ENCODE measurements at regions not wholly inside any gene's neighbourhood (a gene's known extent, or its start where the extent isn't known, plus 50 kb on each side); places are given as distances from the start of the nearest gene placed in this dataset.

DNA sequence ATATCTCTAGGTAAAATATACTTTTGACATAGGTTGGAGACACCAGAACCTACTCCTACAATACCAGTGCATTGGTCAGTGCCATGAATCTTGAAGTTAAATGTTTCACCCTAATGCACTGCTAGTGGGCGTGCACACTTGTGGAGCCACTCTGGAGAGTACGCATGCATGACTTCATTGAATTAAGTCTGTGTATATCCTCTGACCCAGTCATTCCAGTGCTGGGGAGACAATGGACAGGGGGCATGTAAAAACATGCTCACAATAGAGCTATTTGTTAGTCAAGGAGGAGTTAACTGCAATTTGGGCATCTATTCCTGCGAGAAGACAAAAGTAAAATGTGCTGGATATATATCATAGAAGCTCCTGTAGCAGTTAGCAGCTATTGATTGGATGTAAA is 335.4 kb upstream of the NCAM1 start:
- no peaks in the 10 kb centered on the region for H3K36me3 Mint-ChIP-seq
- ChIA-PET CTCF (no interaction called here), POLR2A (no interaction called here)
- H3K9me3 Mint-ChIP-seq: peaks cover 0 to 6% (median 0%) of the 10 kb centered on the region in 11 donors
- H3K4me1 Mint-ChIP-seq: peaks cover 0 to 4% (median 0%) of the 10 kb centered on the region in 7 donors
- no peaks in the 10 kb centered on the region for H3K27me3 ChIP-seq (ENCODE audit: control insufficient read depth in 2 of 2, insufficient read depth in 2 of 2, low read length in 2 of 2)
- ATAC-seq (no peak), DNase-seq (no peak)
- H3K4me1 ChIP-seq (ENCODE audit: control insufficient read depth in 2 of 2, insufficient read depth in 2 of 2, low read length in 2 of 2): no peaks in the 10 kb centered on the region
- no peaks in the 10 kb centered on the region for H3K9me3 ChIP-seq (ENCODE audit: control insufficient read depth in 2 of 3, low read length in 3 of 3)
- H3K27me3 Mint-ChIP-seq: peaks cover 0 to 25% (median 14%) of the 10 kb centered on the region in 5 donors
- no peak overlapping the region for H3K4me3 Mint-ChIP-seq
- no peaks in the 10 kb centered on the region for H3K36me3 ChIP-seq (ENCODE audit: control insufficient read depth in 2 of 3, insufficient read depth in 3 of 3, low read length in 3 of 3)
- H3K27ac Mint-ChIP-seq: no peak overlapping the region
- H3K27ac ChIP-seq (ENCODE audit: low read depth, low read length): no peak overlapping the region
- H3K4me3 ChIP-seq (ENCODE audit: low read length): no peak overlapping the region
- intact Hi-C loops (cut with micrococcal nuclease): no loop called here

DNA sequence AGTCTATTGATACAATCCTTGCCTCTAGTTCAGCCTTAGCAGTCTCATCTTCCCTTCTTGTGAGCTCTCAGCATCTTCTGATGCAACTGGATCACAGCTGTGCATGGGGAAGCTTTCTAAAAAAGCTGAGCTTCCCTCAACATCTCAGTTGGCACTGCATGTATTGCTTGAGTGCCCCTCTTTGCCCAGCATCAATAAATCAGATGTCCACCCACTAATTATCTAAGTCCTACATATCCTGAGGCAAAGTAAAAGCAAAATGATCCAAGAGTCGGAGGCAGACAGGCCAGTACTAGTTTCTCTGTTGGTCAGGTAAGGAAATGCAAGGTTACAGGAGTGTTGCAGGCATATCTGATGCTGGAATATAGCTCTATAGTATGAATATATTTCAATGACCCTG is 334.5 kb upstream of the NCAM1 start:
- no peaks in the 10 kb centered on the region for H3K36me3 Mint-ChIP-seq
- intact Hi-C loops (cut with micrococcal nuclease): no loop called here
- CTCF ChIA-PET: no interaction called here
- no peaks in the 10 kb centered on the region for H3K27me3 ChIP-seq (ENCODE audit: control insufficient read depth in 2 of 2, insufficient read depth in 2 of 2, low read length in 2 of 2)
- H3K27ac Mint-ChIP-seq: no peak overlapping the region
- peaks cover 0 to 6% (median 0%) of the 10 kb centered on the region in 11 donors for H3K9me3 Mint-ChIP-seq
- DNase-seq (no peak), ATAC-seq (no peak)
- H3K4me1 Mint-ChIP-seq: peaks cover 0 to 3% (median 0%) of the 10 kb centered on the region in 7 donors
- H3K4me3 ChIP-seq (ENCODE audit: low read length): no peak overlapping the region
- no peaks in the 10 kb centered on the region for H3K36me3 ChIP-seq (ENCODE audit: control insufficient read depth in 2 of 3, insufficient read depth in 3 of 3, low read length in 3 of 3)
- no peaks in the 10 kb centered on the region for H3K4me1 ChIP-seq (ENCODE audit: control insufficient read depth in 2 of 2, insufficient read depth in 2 of 2, low read length in 2 of 2)
- H3K4me3 Mint-ChIP-seq: no peak overlapping the region
- H3K27me3 Mint-ChIP-seq: peaks cover 4 to 30% (median 14%) of the 10 kb centered on the region in 5 donors
- no peak overlapping the region for H3K27ac ChIP-seq (ENCODE audit: low read depth, low read length)
- POLR2A ChIA-PET: no interaction called here
- no peaks in the 10 kb centered on the region for H3K9me3 ChIP-seq (ENCODE audit: control insufficient read depth in 2 of 3, low read length in 3 of 3)

GRCh38 chr11:112627588-112628045 is 333.6 kb upstream of the NCAM1 start:
- CTCF ChIA-PET: no interaction called here
- H3K36me3 Mint-ChIP-seq: no peaks in the 10 kb centered on the region
- peaks cover 5 to 28% (median 17%) of the 10 kb centered on the region in 5 donors for H3K27me3 Mint-ChIP-seq
- DNase-seq (no peak), ATAC-seq (no peak)
- intact Hi-C loops (cut with micrococcal nuclease): no loop called here
- Histone ChIP-seq H3K27ac (ENCODE audit: low read depth, low read length) (no peak overlapping the region), H3K4me3 (ENCODE audit: low read length) (no peak overlapping the region), H3K27me3 (ENCODE audit: control insufficient read depth in 2 of 2, insufficient read depth in 2 of 2, low read length in 2 of 2) (no peaks in the 10 kb centered on the region), H3K36me3 (ENCODE audit: control insufficient read depth in 2 of 3, insufficient read depth in 3 of 3, low read length in 3 of 3) (no peaks in the 10 kb centered on the region), H3K4me1 (ENCODE audit: control insufficient read depth in 2 of 2, insufficient read depth in 2 of 2, low read length in 2 of 2) (no peaks in the 10 kb centered on the region), H3K9me3 (ENCODE audit: control insufficient read depth in 2 of 3, low read length in 3 of 3) (no peaks in the 10 kb centered on the region)
- no peak overlapping the region for H3K4me3 Mint-ChIP-seq
- peaks cover 0 to 3% (median 0%) of the 10 kb centered on the region in 7 donors for H3K4me1 Mint-ChIP-seq
- POLR2A ChIA-PET: no interaction called here
- H3K9me3 Mint-ChIP-seq: no peaks in the 10 kb centered on the region
- no peak overlapping the region for H3K27ac Mint-ChIP-seq

GRCh38 chr11:112628676-112629075 is 332.5 kb upstream of the NCAM1 start:
- Mint-ChIP-seq H3K36me3 (no peaks in the 10 kb centered on the region), H3K4me3 (no peak overlapping the region), H3K4me1 (peaks cover 0 to 3% (median 0%) of the 10 kb centered on the region in 7 donors), H3K27ac (no peak overlapping the region), H3K9me3 (no peaks in the 10 kb centered on the region), H3K27me3 (peaks cover 5 to 35% (median 25%) of the 10 kb centered on the region in 5 donors)
- Histone ChIP-seq H3K27ac (ENCODE audit: low read depth, low read length) (no peak overlapping the region), H3K9me3 (ENCODE audit: control insufficient read depth in 2 of 3, low read length in 3 of 3) (no peaks in the 10 kb centered on the region), H3K27me3 (ENCODE audit: control insufficient read depth in 2 of 2, insufficient read depth in 2 of 2, low read length in 2 of 2) (no peaks in the 10 kb centered on the region), H3K4me1 (ENCODE audit: control insufficient read depth in 2 of 2, insufficient read depth in 2 of 2, low read length in 2 of 2) (no peaks in the 10 kb centered on the region), H3K4me3 (ENCODE audit: low read length) (no peak overlapping the region), H3K36me3 (ENCODE audit: control insufficient read depth in 2 of 3, insufficient read depth in 3 of 3, low read length in 3 of 3) (no peaks in the 10 kb centered on the region)
- ChIA-PET CTCF (no interaction called here), POLR2A (no interaction called here)
- DNase-seq (no peak), ATAC-seq (no peak)
- intact Hi-C loops (cut with micrococcal nuclease): no loop called here

DNA sequence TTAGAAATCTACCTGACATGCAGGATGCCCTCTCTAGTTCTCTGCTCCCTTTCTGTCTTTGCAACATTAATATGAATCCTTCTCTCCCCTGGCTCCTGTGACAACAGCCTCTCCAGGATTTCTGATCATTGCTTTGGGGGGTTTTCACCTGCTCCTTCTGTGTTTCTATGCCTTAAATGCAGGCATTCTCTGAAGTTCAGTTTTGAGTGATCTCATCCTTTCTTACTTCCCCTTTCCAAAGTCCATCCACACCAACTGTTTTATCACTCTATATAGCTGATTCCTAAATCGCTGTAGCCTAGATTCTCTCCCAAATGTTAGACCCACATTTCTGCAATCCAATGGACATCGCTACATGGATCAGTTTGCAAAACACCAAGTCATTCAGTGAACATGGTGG is 330.7 kb upstream of the NCAM1 start:
- no peak overlapping the region for H3K27ac ChIP-seq (ENCODE audit: low read depth, low read length)
- ATAC-seq: no peak

DNA sequence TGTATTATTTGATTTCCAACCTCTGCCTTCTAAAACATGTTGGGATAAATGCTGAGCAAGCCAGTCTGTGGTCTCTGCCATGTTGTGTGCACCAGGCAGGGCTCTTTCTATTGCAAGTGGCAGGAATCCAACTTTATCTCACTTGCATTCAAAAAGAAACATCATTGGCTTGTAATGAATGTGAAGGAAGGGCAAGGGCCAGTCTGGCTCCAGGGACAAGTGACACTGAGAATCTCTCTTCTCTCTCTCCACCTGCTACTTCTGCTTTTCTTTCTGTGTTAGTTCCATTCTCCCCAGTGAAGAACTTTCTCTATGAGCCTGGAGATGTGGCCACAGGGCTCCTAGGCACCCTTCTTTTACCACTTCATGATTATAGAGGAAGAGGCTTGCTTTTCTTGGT is 329.9 kb upstream of the NCAM1 start:
- H3K27me3 ChIP-seq (ENCODE audit: control insufficient read depth in 2 of 2, insufficient read depth in 2 of 2, low read length in 2 of 2): no peaks in the 10 kb centered on the region
- CTCF ChIA-PET: no interaction called here
- intact Hi-C loops (cut with micrococcal nuclease): no loop called here
- Mint-ChIP-seq H3K9me3 (no peaks in the 10 kb centered on the region), H3K27me3 (peaks cover 8 to 40% (median 34%) of the 10 kb centered on the region in 5 donors), H3K4me3 (no peak overlapping the region), H3K27ac (no peak overlapping the region), H3K36me3 (no peaks in the 10 kb centered on the region), H3K4me1 (peaks cover 0 to 3% (median 0%) of the 10 kb centered on the region in 7 donors)
- H3K9me3 ChIP-seq (ENCODE audit: control insufficient read depth in 2 of 3, low read length in 3 of 3): no peaks in the 10 kb centered on the region
- H3K4me1 ChIP-seq (ENCODE audit: control insufficient read depth in 2 of 2, insufficient read depth in 2 of 2, low read length in 2 of 2): no peaks in the 10 kb centered on the region
- POLR2A ChIA-PET: no interaction called here
- H3K36me3 ChIP-seq (ENCODE audit: control insufficient read depth in 2 of 3, insufficient read depth in 3 of 3, low read length in 3 of 3): no peaks in the 10 kb centered on the region
- H3K4me3 ChIP-seq (ENCODE audit: low read length): no peak overlapping the region
- no peak for ATAC-seq
- DNase-seq: no peak
- no peak overlapping the region for H3K27ac ChIP-seq (ENCODE audit: low read depth, low read length)

More for the DNA sequence above, 330.7 kb upstream of the NCAM1 start:
- no peak overlapping the region for H3K4me3 Mint-ChIP-seq
- peaks cover 8 to 39% (median 30%) of the 10 kb centered on the region in 5 donors for H3K27me3 Mint-ChIP-seq
- no peaks in the 10 kb centered on the region for H3K4me1 ChIP-seq (ENCODE audit: control insufficient read depth in 2 of 2, insufficient read depth in 2 of 2, low read length in 2 of 2)
- intact Hi-C loops (cut with micrococcal nuclease): no loop called here
- POLR2A ChIA-PET: no interaction called here
- H3K9me3 ChIP-seq (ENCODE audit: control insufficient read depth in 2 of 3, low read length in 3 of 3): no peaks in the 10 kb centered on the region
- no peaks in the 10 kb centered on the region for H3K36me3 ChIP-seq (ENCODE audit: control insufficient read depth in 2 of 3, insufficient read depth in 3 of 3, low read length in 3 of 3)
- H3K27me3 ChIP-seq (ENCODE audit: control insufficient read depth in 2 of 2, insufficient read depth in 2 of 2, low read length in 2 of 2): no peaks in the 10 kb centered on the region
- H3K9me3 Mint-ChIP-seq: no peaks in the 10 kb centered on the region
- DNase-seq: no peak
- peaks cover 0 to 3% (median 0%) of the 10 kb centered on the region in 7 donors for H3K4me1 Mint-ChIP-seq
- no peak overlapping the region for H3K4me3 ChIP-seq (ENCODE audit: low read length)
- H3K36me3 Mint-ChIP-seq: no peaks in the 10 kb centered on the region
- H3K27ac Mint-ChIP-seq: no peak overlapping the region
- CTCF ChIA-PET: no interaction called here

DNA sequence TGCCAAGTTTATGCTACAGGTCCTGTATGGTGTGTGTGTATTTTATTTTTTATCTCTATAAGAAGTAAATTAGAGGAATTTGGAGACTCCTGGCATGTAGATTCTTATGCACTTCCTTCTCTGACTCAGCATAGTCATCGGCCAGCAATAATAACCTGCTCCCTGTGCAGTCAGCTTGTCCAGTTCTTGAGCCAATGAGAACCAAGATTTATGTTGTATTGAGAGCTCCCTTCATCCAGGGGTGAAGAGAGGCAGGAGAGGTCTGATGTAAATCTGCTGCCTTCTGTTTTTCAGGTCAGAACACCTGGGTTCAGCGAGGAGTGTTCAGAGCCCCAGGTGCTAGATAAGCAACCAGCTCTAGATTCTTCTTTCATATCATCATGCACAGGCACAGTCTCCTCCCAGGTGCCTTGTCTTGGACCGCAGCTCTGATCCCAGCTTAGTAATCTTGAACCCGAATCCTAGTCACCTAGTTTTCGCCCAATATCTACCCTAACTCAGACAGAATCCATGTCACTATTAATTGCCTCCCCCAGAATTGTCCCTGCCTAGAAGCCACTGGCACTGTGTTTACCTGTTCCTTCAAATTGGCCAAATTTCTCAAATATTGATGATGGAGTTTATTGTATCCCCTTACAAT is 328.2 kb upstream of the NCAM1 start:
- ATAC-seq (no peak), DNase-seq (no peak)
- no peak overlapping the region for H3K4me3 ChIP-seq (ENCODE audit: low read length)
- H3K27me3 Mint-ChIP-seq: peaks cover 8 to 50% (median 42%) of the 10 kb centered on the region in 5 donors
- no peaks in the 10 kb centered on the region for H3K36me3 ChIP-seq (ENCODE audit: control insufficient read depth in 2 of 3, insufficient read depth in 3 of 3, low read length in 3 of 3)
- no peak overlapping the region for H3K4me3 Mint-ChIP-seq
- no peak overlapping the region for H3K27ac ChIP-seq (ENCODE audit: low read depth, low read length)
- no peaks in the 10 kb centered on the region for H3K36me3 Mint-ChIP-seq
- no peaks in the 10 kb centered on the region for H3K9me3 ChIP-seq (ENCODE audit: control insufficient read depth in 2 of 3, low read length in 3 of 3)
- CTCF ChIA-PET: no interaction called here
- peaks cover 0 to 3% (median 0%) of the 10 kb centered on the region in 11 donors for H3K9me3 Mint-ChIP-seq
- intact Hi-C loops (cut with micrococcal nuclease): no loop called here
- H3K4me1 ChIP-seq (ENCODE audit: control insufficient read depth in 2 of 2, insufficient read depth in 2 of 2, low read length in 2 of 2): no peaks in the 10 kb centered on the region
- H3K4me1 Mint-ChIP-seq: peaks cover 0 to 3% (median 0%) of the 10 kb centered on the region in 7 donors
- no peaks in the 10 kb centered on the region for H3K27me3 ChIP-seq (ENCODE audit: control insufficient read depth in 2 of 2, insufficient read depth in 2 of 2, low read length in 2 of 2)
- H3K27ac Mint-ChIP-seq: no peak overlapping the region
- POLR2A ChIA-PET: no interaction called here
